ENCODE measurements at regions not wholly inside any gene's neighbourhood (a gene's known extent, or its start where the extent isn't known, plus 50 kb on each side); places are given as distances from the start of the nearest gene placed in this dataset.

- no peak overlapping the region for H3K4me3 ChIP-seq
- no peak for DNase-seq
- WGBS, 2 donors = 38 to 76% methylated on average over 1 of the region's 1 CpG
These were observed 144.5 kb upstream of the GRM7 start for GRCh38 chr3:6716420-6716819.

GRCh38 chr3:6717026-6717943 is 143.6 kb upstream of the GRM7 start:
- intact Hi-C loops (cut with DNase I; ENCODE audit: low total_unique reads) = no loop called here
- no peak for DNase-seq
- no peak overlapping the region for H3K4me3 ChIP-seq
- no peaks in the 10 kb centered on the region for H3K36me3 ChIP-seq (ENCODE audit: low read depth, missing control alignments)
- TF ChIP-seq POLR2A (IDR thresholded peaks at IDR 0.05) = no peak
- TF ChIP-seq CTCF (IDR thresholded peaks at IDR 0.05) = no peak
- 86 to 94% methylated on average over 6 of the region's 6 CpGs for WGBS, 2 donors
- H3K9me3 ChIP-seq = no peaks in the 10 kb centered on the region
- no peak overlapping the region for H3K27ac ChIP-seq
- H3K27me3 ChIP-seq = no peaks in the 10 kb centered on the region
- no peaks in the 10 kb centered on the region for H3K4me1 ChIP-seq

More at GRCh38 chr3:6716420-6716819, 144.5 kb upstream of the GRM7 start:
- Histone ChIP-seq H3K27me3 (no peaks in the 10 kb centered on the region), H3K9me3 (no peaks in the 10 kb centered on the region), H3K27ac (no peak overlapping the region), H3K36me3 (ENCODE audit: low read depth, missing control alignments) (no peaks in the 10 kb centered on the region), H3K4me1 (no peaks in the 10 kb centered on the region)
- intact Hi-C loops (cut with DNase I; ENCODE audit: low total_unique reads) = no loop called here
- no peak for TF ChIP-seq CTCF (IDR thresholded peaks at IDR 0.05)

GRCh38 chr3:6719999-6720398 is 140.9 kb upstream of the GRM7 start:
- intact Hi-C loops (cut with DNase I; ENCODE audit: low total_unique reads) = no loop called here
- no peaks in the 10 kb centered on the region for H3K36me3 ChIP-seq (ENCODE audit: low read depth, missing control alignments)
- no peak overlapping the region for H3K27ac ChIP-seq
- no peak overlapping the region for H3K4me3 ChIP-seq
- H3K9me3 ChIP-seq = no peaks in the 10 kb centered on the region
- TF ChIP-seq POLR2A (IDR thresholded peaks at IDR 0.05) (no peak), CTCF (IDR thresholded peaks at IDR 0.05) (no peak)
- H3K4me1 ChIP-seq = no peaks in the 10 kb centered on the region
- H3K27me3 ChIP-seq = no peaks in the 10 kb centered on the region
- no peak for DNase-seq

GRCh38 chr3:6721491-6721890 is 139.4 kb upstream of the GRM7 start:
- TF ChIP-seq POLR2A (IDR thresholded peaks at IDR 0.05) (no peak), CTCF (IDR thresholded peaks at IDR 0.05) (no peak)
- Histone ChIP-seq H3K36me3 (ENCODE audit: low read depth, missing control alignments) (no peaks in the 10 kb centered on the region), H3K4me1 (no peaks in the 10 kb centered on the region), H3K4me3 (no peak overlapping the region), H3K27me3 (no peaks in the 10 kb centered on the region), H3K27ac (no peak overlapping the region), H3K9me3 (no peaks in the 10 kb centered on the region)
- intact Hi-C loops (cut with DNase I; ENCODE audit: low total_unique reads) = no loop called here
- WGBS, 2 donors = 87 to 88% methylated on average over 4 of the region's 4 CpGs
- no peak for DNase-seq

GRCh38 chr3:6723205-6723604 is 137.7 kb upstream of the GRM7 start:
- no peaks in the 10 kb centered on the region for H3K27me3 ChIP-seq
- H3K9me3 ChIP-seq = no peaks in the 10 kb centered on the region
- no peak overlapping the region for H3K27ac ChIP-seq
- intact Hi-C loops (cut with DNase I; ENCODE audit: low total_unique reads) = no loop called here
- no peak for DNase-seq
- no peaks in the 10 kb centered on the region for H3K36me3 ChIP-seq (ENCODE audit: low read depth, missing control alignments)
- no peak for TF ChIP-seq POLR2A (IDR thresholded peaks at IDR 0.05)
- TF ChIP-seq CTCF (IDR thresholded peaks at IDR 0.05) = no peak
- H3K4me1 ChIP-seq = no peaks in the 10 kb centered on the region
- no peak overlapping the region for H3K4me3 ChIP-seq

Measured in testis (tissue), 2 donors.